Suprapubic skin (tissue), 4 donors: ENCODE measurements at regions not wholly inside any gene's neighbourhood (a gene's known extent, or its start where the extent isn't known, plus 50 kb on each side); places are given as distances from the start of the nearest gene placed in this dataset.
A peak's percentile ranks its signal among the peaks of the same experiment; 100 is the strongest.

Source experiments
- DNase-seq, 2 donors: peaks; one replicate each; pipeline ENCODE4 v3.0.0-alpha.2; 2019; ENCODE audit warnings: low spot score in 2 of 2
- H3K27ac ChIP-seq: fragments of 200-600 bp; sonication (generic); one replicate; pipeline ENCODE4 v1.5.1; 2019
- H3K27me3 ChIP-seq: fragments of 200-600 bp; sonication (generic); one replicate; pipeline ENCODE4 v1.5.1; 2019
- H3K36me3 ChIP-seq: fragments of 200-600 bp; sonication (generic); one replicate; pipeline ENCODE4 v1.5.1; 2019
- H3K4me1 ChIP-seq: fragments of 200-600 bp; sonication (generic); one replicate; pipeline ENCODE4 v1.5.1; 2019
- H3K4me3 ChIP-seq: fragments of 200-600 bp; sonication (generic); one replicate; pipeline ENCODE4 v1.5.1; 2019; ENCODE audit warnings: mild to moderate bottlenecking
- H3K9me3 ChIP-seq: fragments of 200-600 bp; sonication (generic); one replicate; pipeline ENCODE4 v1.5.1; 2019
- EP300 ChIP-seq: sonication (generic); formaldehyde crosslinking; IDR thresholded peaks from one replicate; pipeline ENCODE4 v1.6.1; 2017; ENCODE audit warnings: antibody characterized with exemption
- POLR2A ChIP-seq, 2 donors: fragments of 450-650 bp; IDR thresholded peaks; one replicate each; pipeline ENCODE4 v1.6.1; 2017; ENCODE audit warnings: antibody characterized with exemption in 2 of 2, mild to moderate bottlenecking in 2 of 2, moderate library complexity in 2 of 2
- POLR2AphosphoS5 ChIP-seq, 3 donors: sonication (generic); formaldehyde crosslinking; IDR thresholded peaks; one replicate each; pipeline ENCODE4 v1.6.1; 2017; ENCODE audit warnings: antibody characterized with exemption in 3 of 3
- WGBS: methylation state at CpG from one replicate; pipeline ENCODE4 v1.1.5; 2018; 5-methylcytosine and 5-hydroxymethylcytosine counted together
- TF ChIP-seq, protein P1 (sequence below), 2 donors: fragments of 200-600 bp in 1 of 2; fragments of 450-650 bp in 1 of 2; sonication (generic) in 1 of 2; IDR thresholded peaks; one replicate each; pipeline ENCODE4 v1.5.1; 2016 to 2019; ENCODE audit warnings: antibody characterized with exemption in 2 of 2, mild to moderate bottlenecking in 1 of 2, moderate library complexity in 1 of 2

GRCh38 chr3:26422415-26422814, 200.2 kb upstream of the LRRC3B start:
- DNase-seq, result no peak
- Histone ChIP-seq H3K9me3 (no peaks in the 10 kb centered on the region), H3K36me3 (no peaks in the 10 kb centered on the region), H3K4me3 (no peak overlapping the region), H3K27ac (no peak overlapping the region), H3K27me3 (no peaks in the 10 kb centered on the region), H3K4me1 (no peaks in the 10 kb centered on the region)
- TF ChIP-seq, protein P1, sequence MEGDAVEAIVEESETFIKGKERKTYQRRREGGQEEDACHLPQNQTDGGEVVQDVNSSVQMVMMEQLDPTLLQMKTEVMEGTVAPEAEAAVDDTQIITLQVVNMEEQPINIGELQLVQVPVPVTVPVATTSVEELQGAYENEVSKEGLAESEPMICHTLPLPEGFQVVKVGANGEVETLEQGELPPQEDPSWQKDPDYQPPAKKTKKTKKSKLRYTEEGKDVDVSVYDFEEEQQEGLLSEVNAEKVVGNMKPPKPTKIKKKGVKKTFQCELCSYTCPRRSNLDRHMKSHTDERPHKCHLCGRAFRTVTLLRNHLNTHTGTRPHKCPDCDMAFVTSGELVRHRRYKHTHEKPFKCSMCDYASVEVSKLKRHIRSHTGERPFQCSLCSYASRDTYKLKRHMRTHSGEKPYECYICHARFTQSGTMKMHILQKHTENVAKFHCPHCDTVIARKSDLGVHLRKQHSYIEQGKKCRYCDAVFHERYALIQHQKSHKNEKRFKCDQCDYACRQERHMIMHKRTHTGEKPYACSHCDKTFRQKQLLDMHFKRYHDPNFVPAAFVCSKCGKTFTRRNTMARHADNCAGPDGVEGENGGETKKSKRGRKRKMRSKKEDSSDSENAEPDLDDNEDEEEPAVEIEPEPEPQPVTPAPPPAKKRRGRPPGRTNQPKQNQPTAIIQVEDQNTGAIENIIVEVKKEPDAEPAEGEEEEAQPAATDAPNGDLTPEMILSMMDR (IDR thresholded peaks at IDR 0.05), result no peak
- TF ChIP-seq POLR2AphosphoS5 (IDR thresholded peaks at IDR 0.05) (no peak), EP300 (no peak), POLR2A (IDR thresholded peaks at IDR 0.05) (no peak)
- WGBS, result 100% methylated on average over 2 of the region's 2 CpGs

GRCh38 chr3:26425076-26425475, 197.5 kb upstream of the LRRC3B start:
- 75% methylated on average over 3 of the region's 3 CpGs for WGBS
- H3K9me3 ChIP-seq, result no peaks in the 10 kb centered on the region
- no peaks in the 10 kb centered on the region for H3K27me3 ChIP-seq
- H3K27ac ChIP-seq, result no peak overlapping the region
- no peak for DNase-seq
- no peaks in the 10 kb centered on the region for H3K36me3 ChIP-seq
- no peaks in the 10 kb centered on the region for H3K4me1 ChIP-seq
- H3K4me3 ChIP-seq, result no peak overlapping the region
- TF ChIP-seq EP300 (no peak), POLR2AphosphoS5 (IDR thresholded peaks at IDR 0.05) (no peak), POLR2A (IDR thresholded peaks at IDR 0.05) (no peak)
- TF ChIP-seq, protein P1 (IDR thresholded peaks at IDR 0.05), result no peak

DNA sequence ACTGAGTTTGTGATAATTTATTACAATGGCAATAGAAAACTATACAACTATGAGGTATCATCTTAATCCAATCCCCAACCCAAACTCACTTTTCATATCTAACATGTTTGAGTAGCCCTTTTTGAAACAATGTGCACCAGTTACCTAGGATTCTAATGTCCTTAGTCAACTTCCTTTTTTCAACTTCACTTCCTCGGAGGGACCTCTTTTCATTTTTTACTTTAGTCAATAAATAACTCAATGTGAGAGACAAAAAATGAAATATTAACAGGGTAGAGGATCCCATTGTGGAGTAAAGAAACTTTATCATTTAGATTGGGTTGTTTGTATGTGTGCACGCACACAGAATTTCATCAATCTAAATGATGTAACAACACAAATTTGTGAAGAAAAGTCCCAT, 193.6 kb upstream of the LRRC3B start:
- WGBS, result 76% methylated on average over 2 of the region's 2 CpGs
- Histone ChIP-seq H3K27me3 (no peaks in the 10 kb centered on the region), H3K9me3 (no peaks in the 10 kb centered on the region), H3K4me1 (no peaks in the 10 kb centered on the region), H3K36me3 (no peaks in the 10 kb centered on the region), H3K27ac (no peak overlapping the region), H3K4me3 (no peak overlapping the region)
- no peak for DNase-seq
- TF ChIP-seq POLR2AphosphoS5 (IDR thresholded peaks at IDR 0.05), result no peak
- TF ChIP-seq, protein P1 (IDR thresholded peaks at IDR 0.05), result no peak
- TF ChIP-seq EP300, result no peak
- no peak for TF ChIP-seq POLR2A (IDR thresholded peaks at IDR 0.05)

DNA sequence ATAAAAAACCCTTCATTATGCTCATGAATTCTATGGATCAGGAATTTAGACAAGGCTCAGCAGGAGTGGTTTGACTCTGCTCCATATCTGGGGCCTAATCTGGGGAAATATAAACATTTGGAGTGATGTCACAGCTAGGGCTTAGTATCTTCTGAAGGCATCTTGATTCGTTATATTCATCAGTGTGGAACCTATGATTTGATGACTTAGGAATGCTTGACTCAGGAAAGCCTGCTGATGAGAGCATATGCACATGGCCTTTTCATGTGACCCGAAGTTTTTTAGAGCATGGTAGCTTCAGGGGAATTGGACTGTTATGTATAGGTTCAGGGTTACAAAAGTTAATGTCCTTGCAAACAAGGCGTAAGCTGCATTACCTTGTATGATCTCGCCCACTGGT, 184.9 kb upstream of the LRRC3B start:
- H3K27me3 ChIP-seq, result no peaks in the 10 kb centered on the region
- 44% methylated on average over 4 of the region's 4 CpGs for WGBS

GRCh38 chr3:26438325-26438940, 184.1 kb upstream of the LRRC3B start:
- no peaks in the 10 kb centered on the region for H3K27me3 ChIP-seq
- WGBS, result 49% methylated on average over 4 of the region's 4 CpGs
- H3K27ac ChIP-seq, result peak overlapping the region; percentile 31
- peaks cover 2% of the 10 kb centered on the region for H3K4me1 ChIP-seq
- no peak overlapping the region for H3K4me3 ChIP-seq
- no peak for DNase-seq
- no peaks in the 10 kb centered on the region for H3K9me3 ChIP-seq
- TF ChIP-seq POLR2A (IDR thresholded peaks at IDR 0.05), result no peak
- TF ChIP-seq, protein P1 (IDR thresholded peaks at IDR 0.05), result no peak
- no peak for TF ChIP-seq POLR2AphosphoS5 (IDR thresholded peaks at IDR 0.05)
- TF ChIP-seq EP300, result no peak
- no peaks in the 10 kb centered on the region for H3K36me3 ChIP-seq

More for the DNA sequence above, 184.9 kb upstream of the LRRC3B start:
- Histone ChIP-seq H3K36me3 (no peaks in the 10 kb centered on the region), H3K27ac (peak overlapping the region; percentile 31), H3K4me3 (no peak overlapping the region), H3K4me1 (peaks cover 2% of the 10 kb centered on the region), H3K9me3 (no peaks in the 10 kb centered on the region)
- no peak for DNase-seq
- TF ChIP-seq POLR2AphosphoS5 (IDR thresholded peaks at IDR 0.05), result no peak
- no peak for TF ChIP-seq EP300
- no peak for TF ChIP-seq POLR2A (IDR thresholded peaks at IDR 0.05)
- TF ChIP-seq, protein P1 (IDR thresholded peaks at IDR 0.05), result no peak
